ENCODE measurements at regions not wholly inside any gene's neighbourhood (a gene's known extent, or its start where the extent isn't known, plus 50 kb on each side); places are given as distances from the start of the nearest gene placed in this dataset.
"Not testable (repeated sequence)": the region's sequence is repeated elsewhere in the genome, so short reads cannot be mapped to it uniquely, and the experiment has no call there.

GRCh38 chr5:3484836-3485235 is 110.8 kb upstream of the IRX1 start:
- ATAC-seq = no peak
- Histone ChIP-seq H3K27me3 (no peaks in the 10 kb centered on the region), H3K4me3 (no peak overlapping the region), H3K4me1 (no peaks in the 10 kb centered on the region), H3K27ac (no peak overlapping the region), H3K9me3 (no peaks in the 10 kb centered on the region), H3K36me3 (no peaks in the 10 kb centered on the region)
- intact Hi-C loops (cut with DNase I) = no loop called here
- TF ChIP-seq, protein P1, sequence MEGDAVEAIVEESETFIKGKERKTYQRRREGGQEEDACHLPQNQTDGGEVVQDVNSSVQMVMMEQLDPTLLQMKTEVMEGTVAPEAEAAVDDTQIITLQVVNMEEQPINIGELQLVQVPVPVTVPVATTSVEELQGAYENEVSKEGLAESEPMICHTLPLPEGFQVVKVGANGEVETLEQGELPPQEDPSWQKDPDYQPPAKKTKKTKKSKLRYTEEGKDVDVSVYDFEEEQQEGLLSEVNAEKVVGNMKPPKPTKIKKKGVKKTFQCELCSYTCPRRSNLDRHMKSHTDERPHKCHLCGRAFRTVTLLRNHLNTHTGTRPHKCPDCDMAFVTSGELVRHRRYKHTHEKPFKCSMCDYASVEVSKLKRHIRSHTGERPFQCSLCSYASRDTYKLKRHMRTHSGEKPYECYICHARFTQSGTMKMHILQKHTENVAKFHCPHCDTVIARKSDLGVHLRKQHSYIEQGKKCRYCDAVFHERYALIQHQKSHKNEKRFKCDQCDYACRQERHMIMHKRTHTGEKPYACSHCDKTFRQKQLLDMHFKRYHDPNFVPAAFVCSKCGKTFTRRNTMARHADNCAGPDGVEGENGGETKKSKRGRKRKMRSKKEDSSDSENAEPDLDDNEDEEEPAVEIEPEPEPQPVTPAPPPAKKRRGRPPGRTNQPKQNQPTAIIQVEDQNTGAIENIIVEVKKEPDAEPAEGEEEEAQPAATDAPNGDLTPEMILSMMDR (IDR thresholded peaks at IDR 0.05) = no peak
- no peak for DNase-seq

DNA sequence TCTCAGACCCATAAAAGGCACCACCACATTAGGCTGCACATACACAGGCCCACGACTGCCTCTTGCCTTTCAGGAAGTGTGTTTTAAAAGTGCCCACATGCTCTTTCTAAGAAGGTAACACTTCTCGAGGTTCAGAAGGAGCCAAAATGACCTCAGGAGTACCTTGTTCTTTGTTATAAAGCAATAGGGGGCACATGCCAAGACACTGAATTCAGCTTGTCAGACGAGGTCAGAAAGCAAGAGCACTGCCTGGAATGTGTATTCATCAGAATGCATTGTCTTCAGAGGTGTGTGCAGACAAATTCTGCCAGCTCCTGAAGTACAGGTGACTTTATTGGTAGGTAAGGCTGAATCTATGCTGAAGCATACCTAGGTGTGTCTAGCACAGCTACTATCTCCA is 114.5 kb upstream of the IRX1 start:
- ATAC-seq (no peak), DNase-seq (no peak)
- H3K4me3 ChIP-seq = no peak overlapping the region
- intact Hi-C loops (cut with DNase I) = no loop called here
- no peaks in the 10 kb centered on the region for H3K4me1 ChIP-seq
- H3K27me3 ChIP-seq = no peaks in the 10 kb centered on the region
- no peaks in the 10 kb centered on the region for H3K36me3 ChIP-seq
- H3K27ac ChIP-seq = no peak overlapping the region
- TF ChIP-seq, protein P1 (IDR thresholded peaks at IDR 0.05) = no peak
- H3K9me3 ChIP-seq = no peaks in the 10 kb centered on the region

GRCh38 chr5:3475674-3476073 is 120.0 kb upstream of the IRX1 start:
- no peaks in the 10 kb centered on the region for H3K36me3 ChIP-seq
- intact Hi-C loops (cut with DNase I) = no loop called here
- no peaks in the 10 kb centered on the region for H3K4me1 ChIP-seq
- H3K9me3 ChIP-seq = no peaks in the 10 kb centered on the region
- H3K4me3 ChIP-seq = no peak overlapping the region
- ATAC-seq = no peak
- DNase-seq = no peak
- no peaks in the 10 kb centered on the region for H3K27me3 ChIP-seq
- TF ChIP-seq, protein P1 (IDR thresholded peaks at IDR 0.05) = no peak
- H3K27ac ChIP-seq = no peak overlapping the region

- intact Hi-C loops (cut with DNase I) = no loop called here
- ATAC-seq (no peak), DNase-seq (no peak)
- TF ChIP-seq, protein P1 (IDR thresholded peaks at IDR 0.05) = no peak
- H3K9me3 ChIP-seq = no peaks in the 10 kb centered on the region
- H3K27me3 ChIP-seq = no peaks in the 10 kb centered on the region
- no peak overlapping the region for H3K4me3 ChIP-seq
- H3K36me3 ChIP-seq = no peaks in the 10 kb centered on the region
- no peaks in the 10 kb centered on the region for H3K4me1 ChIP-seq
- H3K27ac ChIP-seq = no peak overlapping the region
Observed at GRCh38 chr5:3466392-3466791, 129.2 kb upstream of the IRX1 start.

DNA sequence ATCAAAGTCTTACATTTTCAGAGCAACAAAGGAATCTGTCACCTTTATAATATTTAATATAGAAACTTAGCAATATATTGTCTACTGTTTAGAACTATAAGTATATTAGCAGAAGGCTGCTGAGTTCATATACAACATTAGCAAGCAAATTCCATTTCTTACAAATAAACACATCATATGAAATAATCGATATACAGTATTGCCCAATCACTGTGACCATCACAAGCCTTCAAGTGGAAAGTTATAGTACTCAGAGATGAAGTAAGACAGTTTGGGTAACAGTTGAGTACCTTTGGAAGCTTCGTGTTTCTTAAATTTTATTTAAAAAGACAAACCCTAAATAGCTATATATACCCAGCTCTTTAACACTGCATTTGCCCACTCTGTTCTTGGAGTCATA is 135.2 kb upstream of the IRX1 start:
- Histone ChIP-seq H3K36me3 (no peaks in the 10 kb centered on the region), H3K27me3 (no peaks in the 10 kb centered on the region), H3K27ac (no peak overlapping the region), H3K4me3 (no peak overlapping the region), H3K9me3 (no peaks in the 10 kb centered on the region), H3K4me1 (no peaks in the 10 kb centered on the region)
- no peak for DNase-seq
- no peak for ATAC-seq
- TF ChIP-seq, protein P1 (IDR thresholded peaks at IDR 0.05) = no peak
- intact Hi-C loops (cut with DNase I) = no loop called here

- no peaks in the 10 kb centered on the region for H3K36me3 ChIP-seq
- no peaks in the 10 kb centered on the region for H3K4me1 ChIP-seq
- DNase-seq (no peak), ATAC-seq (no peak)
- TF ChIP-seq, protein P1 (IDR thresholded peaks at IDR 0.05) = no peak
- no peaks in the 10 kb centered on the region for H3K9me3 ChIP-seq
- no peak overlapping the region for H3K4me3 ChIP-seq
- H3K27me3 ChIP-seq = no peaks in the 10 kb centered on the region
- H3K27ac ChIP-seq = no peak overlapping the region
- intact Hi-C loops (cut with DNase I) = no loop called here
Observed at GRCh38 chr5:3456121-3456681, 139.4 kb upstream of the IRX1 start.

DNA sequence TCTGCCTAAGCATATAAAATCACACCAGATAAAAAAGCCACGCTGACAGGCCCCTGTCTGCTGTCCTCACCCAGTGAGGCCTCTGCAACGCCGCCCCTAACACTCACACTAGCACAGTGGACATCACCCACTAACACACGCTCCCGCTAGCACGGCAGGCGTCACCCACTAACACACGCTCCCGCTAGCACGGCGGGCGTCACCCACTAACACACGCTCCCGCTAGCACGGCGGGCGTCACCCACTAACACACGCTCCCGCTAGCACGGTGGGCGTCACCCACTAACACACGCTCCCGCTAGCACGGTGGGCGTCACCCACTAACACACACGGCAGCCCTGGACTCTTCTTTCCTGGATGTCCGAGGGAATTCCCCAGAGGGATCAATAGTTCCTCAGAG is 141.6 kb upstream of the IRX1 start:
- DNase-seq; H3K36me3 ChIP-seq; ATAC-seq; H3K27me3 ChIP-seq; H3K27ac ChIP-seq; intact Hi-C loops (cut with DNase I); H3K4me1 ChIP-seq; H3K4me3 ChIP-seq; H3K9me3 ChIP-seq: not testable (repeated sequence)

All from upper lobe of right lung (tissue), 1 donor.